Thyroid gland (tissue), 4 donors: ENCODE measurements at regions not wholly inside any gene's neighbourhood (a gene's known extent, or its start where the extent isn't known, plus 50 kb on each side); places are given as distances from the start of the nearest gene placed in this dataset.

Experiments
- POLR2A ChIP-seq, 2 donors: fragments of 450-650 bp; IDR thresholded peaks; one replicate each; pipeline ENCODE4 v1.6.1; 2017; ENCODE audit warnings: antibody characterized with exemption in 2 of 2, mild to moderate bottlenecking in 2 of 2, moderate library complexity in 1 of 2
- TF ChIP-seq, protein P1 (sequence below), 6 experiments: fragments of 200-600 bp in 3 of 6; fragments of 450-650 bp in 3 of 6; sonication (generic) in 3 of 6; IDR thresholded peaks; one replicate each; pipeline ENCODE4 v1.5.1; 2016 to 2019; ENCODE audit warnings: antibody characterized with exemption in 6 of 6, mild to moderate bottlenecking in 2 of 6, inconsistent platforms in 1 of 6, moderate library complexity in 1 of 6

DNA sequence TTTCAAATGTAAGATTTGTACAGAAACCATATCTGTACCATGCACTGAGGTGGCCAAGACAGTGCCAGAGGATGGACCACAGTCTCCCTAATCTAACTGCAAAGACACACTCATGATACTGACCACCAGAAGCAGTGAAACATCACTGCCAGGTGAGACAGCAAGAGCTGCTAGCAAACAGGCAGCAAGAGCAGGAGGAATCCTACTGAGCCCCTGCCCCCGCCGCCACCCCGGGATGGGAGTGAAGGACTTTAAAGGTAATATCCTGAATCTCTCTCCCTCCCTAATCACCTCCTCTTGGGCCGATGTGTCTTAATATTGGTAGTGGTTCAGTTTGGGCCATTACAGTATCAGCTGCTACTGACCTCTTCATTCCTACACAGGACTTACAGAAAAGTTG is 144.3 kb downstream of the XPNPEP1 start:
- TF ChIP-seq, protein P1, sequence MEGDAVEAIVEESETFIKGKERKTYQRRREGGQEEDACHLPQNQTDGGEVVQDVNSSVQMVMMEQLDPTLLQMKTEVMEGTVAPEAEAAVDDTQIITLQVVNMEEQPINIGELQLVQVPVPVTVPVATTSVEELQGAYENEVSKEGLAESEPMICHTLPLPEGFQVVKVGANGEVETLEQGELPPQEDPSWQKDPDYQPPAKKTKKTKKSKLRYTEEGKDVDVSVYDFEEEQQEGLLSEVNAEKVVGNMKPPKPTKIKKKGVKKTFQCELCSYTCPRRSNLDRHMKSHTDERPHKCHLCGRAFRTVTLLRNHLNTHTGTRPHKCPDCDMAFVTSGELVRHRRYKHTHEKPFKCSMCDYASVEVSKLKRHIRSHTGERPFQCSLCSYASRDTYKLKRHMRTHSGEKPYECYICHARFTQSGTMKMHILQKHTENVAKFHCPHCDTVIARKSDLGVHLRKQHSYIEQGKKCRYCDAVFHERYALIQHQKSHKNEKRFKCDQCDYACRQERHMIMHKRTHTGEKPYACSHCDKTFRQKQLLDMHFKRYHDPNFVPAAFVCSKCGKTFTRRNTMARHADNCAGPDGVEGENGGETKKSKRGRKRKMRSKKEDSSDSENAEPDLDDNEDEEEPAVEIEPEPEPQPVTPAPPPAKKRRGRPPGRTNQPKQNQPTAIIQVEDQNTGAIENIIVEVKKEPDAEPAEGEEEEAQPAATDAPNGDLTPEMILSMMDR (IDR thresholded peaks at IDR 0.05), result no peak
- no peak for TF ChIP-seq POLR2A (IDR thresholded peaks at IDR 0.05)
